Stimulated activated effector memory CD8-positive, alpha-beta T cell treated with anti-CD3 and anti-CD28 coated beads, Interleukin-12 subunit alpha, Interleukin-12 subunit beta, amount 100 ng/mL, for 72 hours (primary cell): ENCODE measurements at regions not wholly inside any gene's neighbourhood (a gene's known extent, or its start where the extent isn't known, plus 50 kb on each side); places are given as distances from the start of the nearest gene placed in this dataset.

ENCODE experiments used
- ATAC-seq: fragments of 150-1000 bp; cut with Tn5 transposase; 2 replicates; pipeline ENCODE4 v1.10.0; 2021
- DNase-seq, 2 donors: peaks; one replicate each; pipeline ENCODE4 v3.0.0; 2021 to 2022; ENCODE audit warnings: low spot score in 2 of 2
- H3K27ac Mint-ChIP-seq: one replicate; pipeline ENCODE4 v1.8.0; 2022; ENCODE audit warnings: mild to moderate bottlenecking, mixed read lengths
- H3K36me3 Mint-ChIP-seq: one replicate; pipeline ENCODE4 v1.8.0; 2022; ENCODE audit warnings: mild to moderate bottlenecking, mixed read lengths
- H3K4me1 Mint-ChIP-seq: one replicate; pipeline ENCODE4 v1.8.0; 2022; ENCODE audit warnings: mixed read lengths
- H3K4me3 Mint-ChIP-seq: one replicate; pipeline ENCODE4 v1.8.0; 2022; ENCODE audit warnings: mild to moderate bottlenecking, mixed read lengths
- H3K9me3 Mint-ChIP-seq: one replicate; pipeline ENCODE4 v1.8.0; 2022; ENCODE audit warnings: mixed read lengths

GRCh38 chr6:95517568-95517967 is 59.8 kb upstream of the MANEA start:
- ATAC-seq (no peak), DNase-seq (no peak)
- Mint-ChIP-seq H3K36me3 (no peaks in the 10 kb centered on the region), H3K9me3 (no peaks in the 10 kb centered on the region), H3K4me3 (no peak overlapping the region), H3K4me1 (no peaks in the 10 kb centered on the region), H3K27ac (no peak overlapping the region)

DNA sequence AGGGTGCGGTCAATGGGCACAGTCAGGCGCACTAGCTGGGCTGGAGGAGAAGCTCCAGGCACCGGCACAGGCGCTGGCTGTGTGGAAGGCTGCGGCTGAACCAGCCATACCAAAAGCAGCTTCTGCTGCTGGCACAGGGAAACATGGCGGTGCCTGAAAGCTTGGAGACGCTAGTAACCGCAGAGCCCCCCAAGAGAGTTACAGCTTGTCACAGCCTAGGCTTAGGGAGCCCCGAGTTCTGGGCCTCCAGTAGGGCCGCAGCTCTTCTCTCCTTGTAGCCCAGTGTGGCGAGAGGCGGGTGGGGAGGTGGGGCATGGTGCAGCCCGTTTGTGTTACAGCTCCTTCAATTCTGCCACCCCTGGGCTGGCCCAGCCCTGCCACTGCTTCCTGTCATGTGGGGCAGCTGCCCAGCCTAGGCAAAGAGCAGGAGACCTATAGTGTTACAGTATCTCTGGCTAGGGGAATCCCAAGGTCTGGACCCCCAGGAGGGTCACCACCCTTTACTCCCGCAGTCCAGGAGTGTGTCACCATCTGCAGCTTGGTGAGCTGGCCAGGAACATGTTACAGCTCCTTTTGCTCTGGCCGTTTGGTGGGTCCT is 58.6 kb upstream of the MANEA start:
- H3K27ac Mint-ChIP-seq: no peak overlapping the region
- no peak for ATAC-seq
- no peak for DNase-seq
- no peaks in the 10 kb centered on the region for H3K4me1 Mint-ChIP-seq
- no peak overlapping the region for H3K4me3 Mint-ChIP-seq
- H3K9me3 Mint-ChIP-seq: no peaks in the 10 kb centered on the region
- no peaks in the 10 kb centered on the region for H3K36me3 Mint-ChIP-seq

GRCh38 chr6:95519228-95520037 is 57.9 kb upstream of the MANEA start:
- no peaks in the 10 kb centered on the region for H3K36me3 Mint-ChIP-seq
- H3K9me3 Mint-ChIP-seq: no peaks in the 10 kb centered on the region
- no peak for DNase-seq
- H3K4me1 Mint-ChIP-seq: no peaks in the 10 kb centered on the region
- peak; percentile 43 for ATAC-seq
- H3K4me3 Mint-ChIP-seq: no peak overlapping the region
- no peak overlapping the region for H3K27ac Mint-ChIP-seq

DNA sequence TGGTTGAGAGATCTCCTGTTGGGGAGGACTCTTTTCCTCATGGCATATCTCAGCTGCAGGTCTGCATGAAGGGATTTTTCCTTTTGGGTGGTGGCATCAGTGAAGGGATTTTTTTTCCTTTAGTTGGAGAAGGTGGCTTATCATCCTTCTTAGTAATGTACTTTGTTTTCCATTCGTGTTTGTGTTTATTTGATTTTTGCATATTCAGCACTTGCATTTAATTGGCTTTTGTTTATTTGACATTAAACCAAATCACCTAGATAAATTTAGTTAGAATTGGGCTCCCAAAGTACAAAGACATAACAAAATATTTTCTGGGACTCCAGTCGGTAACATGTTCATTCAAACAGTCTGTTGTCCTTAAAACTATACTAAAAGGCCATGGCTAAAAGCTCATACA is 56.2 kb upstream of the MANEA start:
- Mint-ChIP-seq H3K9me3 (no peaks in the 10 kb centered on the region), H3K27ac (no peak overlapping the region), H3K36me3 (no peaks in the 10 kb centered on the region), H3K4me3 (no peak overlapping the region), H3K4me1 (no peaks in the 10 kb centered on the region)
- ATAC-seq: no peak
- no peak for DNase-seq
